ENCODE measurements at regions not wholly inside any gene's neighbourhood (a gene's known extent, or its start where the extent isn't known, plus 50 kb on each side); places are given as distances from the start of the nearest gene placed in this dataset.

- intact Hi-C loops (cut with DNase I) = no loop called here
- DNase-seq (ENCODE audit: low spot score) = no peak
- TF ChIP-seq POLR2A (IDR thresholded peaks at IDR 0.05) (no peak), CTCF (IDR thresholded peaks at IDR 0.05) (no peak), POLR2AphosphoS5 (IDR thresholded peaks at IDR 0.05) (no peak)
- Histone ChIP-seq H3K4me1 (replicated peaks) (peaks cover 25% of the 10 kb centered on the region), H3K27ac (no peak overlapping the region), H3K9me3 (no peaks in the 10 kb centered on the region), H3K36me3 (no peaks in the 10 kb centered on the region), H3K27me3 (replicated peaks; ENCODE audit: insufficient read depth) (no peaks in the 10 kb centered on the region), H3K4me3 (no peak overlapping the region)
- 50% methylated on average over 6 of the region's 6 CpGs for WGBS
Observed at GRCh38 chr2:129055824-129056223, 737.2 kb upstream of the HS6ST1 start.

GRCh38 chr2:129056309-129056958 is 737.8 kb upstream of the HS6ST1 start:
- Histone ChIP-seq H3K27ac (peak overlapping the region; percentile 79 to 88), H3K36me3 (no peaks in the 10 kb centered on the region), H3K4me3 (no peak overlapping the region), H3K27me3 (replicated peaks; ENCODE audit: insufficient read depth) (no peaks in the 10 kb centered on the region), H3K4me1 (replicated peaks) (peaks cover 25% of the 10 kb centered on the region), H3K9me3 (no peaks in the 10 kb centered on the region)
- peak; percentile 76 for DNase-seq (ENCODE audit: low spot score)
- WGBS = 28% methylated on average over 5 of the region's 5 CpGs
- intact Hi-C loops (cut with DNase I) = no loop called here
- TF ChIP-seq POLR2AphosphoS5 (IDR thresholded peaks at IDR 0.05) = no peak
- no peak for TF ChIP-seq CTCF (IDR thresholded peaks at IDR 0.05)
- TF ChIP-seq POLR2A (IDR thresholded peaks at IDR 0.05) = no peak

GRCh38 chr2:129056959-129057317 is 738.3 kb upstream of the HS6ST1 start:
- TF ChIP-seq POLR2AphosphoS5 (IDR thresholded peaks at IDR 0.05) (no peak), POLR2A (IDR thresholded peaks at IDR 0.05) (no peak), CTCF (IDR thresholded peaks at IDR 0.05) (no peak)
- peak overlapping the region; percentile 79 to 88 for H3K27ac ChIP-seq
- DNase-seq (ENCODE audit: low spot score) = no peak
- WGBS = 66% methylated on average over 2 of the region's 2 CpGs
- H3K27me3 ChIP-seq (replicated peaks; ENCODE audit: insufficient read depth) = no peaks in the 10 kb centered on the region
- H3K4me3 ChIP-seq = no peak overlapping the region
- H3K4me1 ChIP-seq (replicated peaks) = peaks cover 25% of the 10 kb centered on the region
- H3K36me3 ChIP-seq = no peaks in the 10 kb centered on the region
- no peaks in the 10 kb centered on the region for H3K9me3 ChIP-seq
- intact Hi-C loops (cut with DNase I) = no loop called here

- H3K27me3 ChIP-seq (replicated peaks; ENCODE audit: insufficient read depth) = no peaks in the 10 kb centered on the region
- WGBS = 43% methylated on average over 5 of the region's 5 CpGs
- intact Hi-C loops (cut with DNase I) = no loop called here
- H3K9me3 ChIP-seq = no peaks in the 10 kb centered on the region
- TF ChIP-seq POLR2A (IDR thresholded peaks at IDR 0.05) = no peak
- TF ChIP-seq CTCF (IDR thresholded peaks at IDR 0.05) = no peak
- peak; percentile 86 for TF ChIP-seq POLR2AphosphoS5 (IDR thresholded peaks at IDR 0.05)
- no peaks in the 10 kb centered on the region for H3K36me3 ChIP-seq
- peak overlapping the region; percentile 79 to 88 for H3K27ac ChIP-seq
- no peak overlapping the region for H3K4me3 ChIP-seq
- DNase-seq (ENCODE audit: low spot score) = peak; percentile 68
- peaks cover 25% of the 10 kb centered on the region for H3K4me1 ChIP-seq (replicated peaks)
Observed at GRCh38 chr2:129058981-129059380, 740.3 kb upstream of the HS6ST1 start.

- H3K27ac ChIP-seq = peak overlapping the region; percentile 79 to 88
- no peaks in the 10 kb centered on the region for H3K9me3 ChIP-seq
- no peak for TF ChIP-seq CTCF (IDR thresholded peaks at IDR 0.05)
- TF ChIP-seq POLR2A (IDR thresholded peaks at IDR 0.05) = no peak
- TF ChIP-seq POLR2AphosphoS5 (IDR thresholded peaks at IDR 0.05) = no peak
- no peaks in the 10 kb centered on the region for H3K36me3 ChIP-seq
- peaks cover 25% of the 10 kb centered on the region for H3K4me1 ChIP-seq (replicated peaks)
- no peak overlapping the region for H3K4me3 ChIP-seq
- DNase-seq (ENCODE audit: low spot score) = no peak
- H3K27me3 ChIP-seq (replicated peaks; ENCODE audit: insufficient read depth) = no peaks in the 10 kb centered on the region
- 57% methylated on average over 7 of the region's 7 CpGs for WGBS
- intact Hi-C loops (cut with DNase I) = no loop called here
Observed at GRCh38 chr2:129059476-129059875, 740.8 kb upstream of the HS6ST1 start.

All from prostate gland (tissue), 2 donors.